Smooth muscle cell of the brain vasculature (primary cell): ENCODE measurements at regions not wholly inside any gene's neighbourhood (a gene's known extent, or its start where the extent isn't known, plus 50 kb on each side); places are given as distances from the start of the nearest gene placed in this dataset.

Source experiments
- DNase-seq: peaks from one replicate; pipeline ENCODE4 v3.0.0-alpha.2; 2012; ENCODE audit warnings: low read depth, low spot score

DNA sequence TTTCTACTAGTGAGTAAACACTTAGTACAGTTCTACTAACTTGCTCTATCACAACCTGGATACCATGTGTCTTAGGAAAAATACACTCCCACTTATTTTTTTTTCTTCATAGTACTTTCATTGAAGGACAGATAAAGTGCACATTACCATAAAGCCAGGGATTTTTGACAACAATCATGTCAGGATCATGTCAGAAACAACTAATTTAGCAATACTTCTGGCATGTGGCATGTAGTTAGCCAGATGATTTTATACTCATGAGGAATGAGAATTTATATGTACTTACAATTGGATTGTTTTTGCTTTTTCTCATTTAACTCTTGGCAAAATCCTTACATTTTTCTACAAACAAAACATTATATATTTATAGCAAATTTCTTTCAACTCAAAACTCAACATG lies 630.7 kb upstream of the GRM3 start:
- no peak for DNase-seq

DNA sequence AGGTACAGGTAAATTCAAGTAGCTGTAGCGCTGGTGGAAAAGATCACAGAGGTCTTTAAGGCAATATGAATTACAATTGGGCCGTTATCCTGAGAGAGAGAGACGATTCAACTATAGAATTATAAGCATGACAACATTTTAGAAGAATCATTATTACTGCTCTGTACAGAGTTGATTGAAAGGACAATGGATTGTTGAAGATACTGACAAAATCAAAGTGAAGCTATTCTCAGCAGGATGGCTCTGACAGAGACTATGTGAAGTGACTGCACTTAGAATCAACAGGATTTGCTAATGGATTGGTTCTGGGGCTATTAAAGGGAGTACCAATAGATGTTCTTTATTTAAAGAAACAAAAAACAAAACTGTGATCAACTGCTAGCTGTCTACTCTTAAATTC lies 634.8 kb upstream of the GRM3 start:
- no peak for DNase-seq

GRCh38 chr7:86006909-86007308 lies 636.8 kb upstream of the GRM3 start:
- no peak for DNase-seq

DNA sequence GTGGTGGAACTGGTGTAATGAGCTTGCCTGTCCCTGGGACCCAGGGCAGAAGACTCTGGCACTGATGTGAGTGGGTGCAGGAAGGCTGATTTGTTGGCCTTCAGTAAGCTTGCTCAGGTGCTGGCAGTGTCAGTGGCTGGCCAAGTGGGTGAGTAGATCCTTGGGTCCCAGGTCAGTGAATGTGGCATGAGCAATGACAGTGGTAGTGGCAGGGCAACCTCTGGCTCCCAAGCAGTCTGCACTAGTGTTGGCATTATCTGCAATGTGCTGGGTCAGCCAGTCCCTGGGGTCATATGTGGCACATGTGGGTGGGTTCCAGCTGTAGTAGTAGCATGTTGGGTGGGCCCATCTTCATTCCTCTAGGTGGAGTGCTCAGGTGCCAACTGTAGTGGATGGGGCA lies 640.9 kb upstream of the GRM3 start:
- DNase-seq: no peak

- no peak for DNase-seq
These were observed 646.2 kb upstream of the GRM3 start for GRCh38 chr7:85997515-85997914.

DNA sequence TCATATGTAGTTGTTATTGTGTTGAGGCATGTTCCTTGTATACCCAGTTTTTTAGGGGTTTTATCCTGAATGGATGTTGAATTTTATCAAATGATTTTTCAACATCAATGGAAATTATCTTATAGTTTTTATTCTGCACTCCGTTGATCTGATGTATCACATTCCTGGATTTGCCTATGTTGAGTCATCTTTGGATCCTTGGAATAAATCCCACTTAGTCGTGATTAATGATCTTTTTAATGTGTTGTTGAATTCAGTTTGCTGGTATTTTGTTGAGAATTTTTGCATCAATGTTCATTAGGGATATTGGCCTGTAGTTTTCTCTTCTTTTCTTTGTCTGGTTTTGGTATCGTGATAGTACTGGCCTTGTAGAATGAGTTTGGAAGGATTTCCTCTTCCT lies 648.6 kb upstream of the GRM3 start:
- DNase-seq: no peak

- DNase-seq: no peak
These were observed 663.0 kb upstream of the GRM3 start for GRCh38 chr7:85980740-85981139.

DNA sequence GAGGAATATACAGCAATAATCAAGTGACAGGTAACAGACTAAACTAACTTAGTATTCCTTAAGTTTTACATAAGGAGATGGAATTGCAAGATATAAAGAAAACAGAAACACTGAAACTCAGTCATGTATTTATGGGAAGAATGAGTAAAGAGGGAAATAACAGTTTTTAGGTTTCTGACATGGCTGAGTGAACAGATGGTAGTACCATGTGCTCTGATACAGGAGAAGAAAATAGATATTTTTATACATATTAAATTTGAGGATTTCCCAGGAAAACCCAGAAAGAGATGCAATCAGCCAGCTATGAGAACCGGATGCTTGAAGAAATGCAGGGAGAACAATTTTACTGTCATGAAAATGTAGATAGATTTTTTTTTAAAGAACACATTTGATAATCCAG lies 669.5 kb upstream of the GRM3 start:
- no peak for DNase-seq

DNA sequence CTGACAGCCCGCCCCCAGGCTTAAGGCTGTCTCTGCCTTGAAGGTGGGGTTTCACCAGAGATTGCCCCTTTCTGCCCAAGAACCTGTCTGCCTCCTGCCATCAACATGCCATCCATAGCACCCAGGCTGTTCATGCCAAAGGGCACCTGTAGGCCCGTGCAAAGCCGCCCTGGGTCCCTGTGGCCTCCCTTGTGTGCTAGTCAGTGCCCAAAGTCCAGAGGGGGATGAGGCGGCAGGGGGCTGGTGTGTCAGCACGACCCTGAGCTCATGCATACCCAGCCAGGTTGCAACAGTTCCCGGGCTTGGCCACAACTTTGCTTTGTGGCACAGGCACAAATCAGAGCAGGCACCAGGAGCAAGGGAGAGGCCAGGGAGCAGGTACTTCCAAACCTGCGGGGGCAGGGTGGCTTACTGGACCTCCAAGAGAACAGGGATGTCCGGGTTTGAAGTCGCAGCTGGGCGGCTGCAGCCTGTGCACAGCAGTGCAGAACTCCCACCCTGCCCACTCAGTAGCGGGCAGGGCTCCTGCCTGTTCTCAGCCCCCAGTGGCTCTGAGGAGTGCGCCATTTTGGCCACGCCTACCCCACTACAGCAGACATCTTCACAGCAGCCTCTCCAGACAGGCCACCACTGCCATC lies 671.1 kb upstream of the GRM3 start:
- no peak for DNase-seq

DNA sequence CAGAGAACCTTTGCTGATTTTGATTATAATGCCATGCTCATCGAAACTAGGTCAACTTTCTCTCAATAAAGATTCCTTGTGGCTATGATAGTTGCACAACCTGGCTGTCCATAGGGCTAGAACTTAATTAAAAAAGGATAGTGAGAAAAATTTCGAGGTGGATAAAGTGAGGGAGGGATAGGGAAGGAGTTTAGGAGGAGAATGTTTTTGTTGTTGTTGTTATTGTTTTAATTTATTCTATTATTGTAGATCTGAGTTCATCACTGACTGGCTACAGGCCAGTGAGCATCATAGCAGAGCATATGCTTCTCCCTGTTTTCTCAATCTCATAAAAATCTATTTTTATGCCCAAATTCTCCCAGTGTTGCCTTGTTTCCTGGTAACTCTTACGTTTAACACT lies 688.7 kb upstream of the GRM3 start:
- DNase-seq: no peak

DNA sequence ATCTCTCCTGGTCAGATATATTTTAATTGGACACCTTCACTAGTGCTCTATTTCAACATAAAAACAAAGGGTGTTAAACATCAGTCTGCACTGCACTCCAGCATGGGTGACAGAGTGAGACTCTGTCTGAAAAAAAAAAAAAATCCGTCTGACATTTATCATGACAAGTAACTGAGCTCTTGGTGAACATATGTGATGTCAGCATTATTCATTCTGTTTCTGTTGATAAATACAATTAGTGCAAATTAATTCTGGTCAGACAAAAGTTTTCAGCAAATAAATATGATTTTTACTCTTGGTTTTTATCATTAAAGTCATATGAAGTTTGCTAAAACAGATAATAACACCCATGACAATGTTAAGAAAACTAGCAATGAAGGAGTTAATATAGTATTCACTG lies 692.8 kb upstream of the GRM3 start:
- DNase-seq: no peak

DNA sequence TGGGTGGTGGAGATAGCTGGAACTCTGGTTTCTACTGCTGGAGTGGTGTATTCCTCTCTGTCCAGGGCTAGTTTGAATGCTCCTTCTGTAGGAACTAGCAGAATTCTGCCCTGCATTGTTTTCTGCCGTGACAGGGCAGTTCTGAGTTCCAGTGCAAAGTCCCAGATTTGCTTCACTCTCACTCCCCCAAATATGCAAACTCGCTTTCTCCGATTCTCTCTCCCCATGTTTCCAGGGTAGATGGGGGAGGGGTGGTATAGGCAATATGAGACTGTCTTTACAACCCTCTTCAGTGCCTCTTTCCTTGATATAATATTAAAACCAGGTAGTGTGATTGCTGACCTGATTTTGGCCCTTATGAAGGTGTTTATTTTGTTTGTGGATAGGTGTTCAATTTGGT lies 693.3 kb upstream of the GRM3 start:
- no peak for DNase-seq

DNA sequence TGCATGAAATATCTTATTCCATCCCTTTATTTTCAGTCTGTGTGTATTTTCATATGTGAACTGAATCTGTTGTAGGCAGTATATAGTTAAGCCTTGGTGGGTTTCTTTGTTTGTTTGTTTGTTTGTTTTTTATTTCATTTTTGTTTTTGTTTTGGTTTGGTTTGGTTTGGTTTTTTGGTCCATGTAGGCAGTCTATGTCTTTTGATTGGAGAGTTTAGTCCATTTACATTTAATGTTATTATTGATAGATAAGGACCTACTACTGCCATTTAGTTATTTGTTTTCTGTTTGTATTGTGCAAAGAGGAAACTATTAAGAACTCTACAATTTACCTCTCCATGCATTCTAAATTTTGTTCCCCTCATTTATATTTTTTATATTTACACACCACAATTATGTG lies 695.9 kb upstream of the GRM3 start:
- no peak for DNase-seq

DNA sequence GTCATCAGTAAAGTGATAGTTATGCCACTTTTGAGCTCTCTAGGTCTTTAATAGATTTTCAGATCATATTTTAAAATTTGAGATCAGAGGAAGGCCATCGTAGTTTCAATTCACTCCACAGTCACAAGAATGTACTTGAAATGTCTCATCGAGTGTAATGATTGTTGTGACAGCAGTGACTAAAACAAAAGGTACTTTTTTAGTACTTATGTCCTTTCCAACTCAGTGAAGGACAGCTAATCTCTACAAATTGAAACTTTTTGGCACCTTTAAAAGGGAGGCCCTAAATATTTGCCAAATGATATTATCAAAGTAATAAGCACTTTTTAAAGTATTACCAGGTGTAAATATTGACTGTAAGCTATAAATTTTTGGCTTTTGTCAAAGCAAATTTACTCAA lies 702.9 kb upstream of the GRM3 start:
- no peak for DNase-seq

GRCh38 chr7:85931919-85932318 lies 711.8 kb upstream of the GRM3 start:
- DNase-seq: no peak

- DNase-seq: no peak
These were observed 715.2 kb upstream of the GRM3 start for GRCh38 chr7:85928500-85928899.

GRCh38 chr7:85927226-85927625 lies 716.5 kb upstream of the GRM3 start:
- DNase-seq: no peak

DNA sequence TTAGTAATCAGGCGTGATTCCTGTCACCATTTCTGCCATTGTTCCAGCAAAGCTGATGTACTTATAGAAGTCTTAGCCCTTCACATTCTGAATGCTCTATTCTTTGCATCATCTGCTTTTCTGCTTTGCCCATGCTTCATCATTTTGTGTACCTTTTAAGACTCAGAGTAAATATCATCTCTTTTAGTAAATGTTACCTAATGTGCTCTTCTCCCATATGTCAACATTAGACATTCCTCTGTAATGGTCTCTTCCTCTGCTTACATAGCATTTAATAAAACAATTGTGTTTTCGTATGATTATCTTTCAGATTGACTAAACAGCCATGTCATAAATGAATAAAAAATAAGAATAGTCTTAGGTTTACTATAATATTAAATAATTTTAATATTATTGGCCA lies 719.6 kb upstream of the GRM3 start:
- no peak for DNase-seq

DNA sequence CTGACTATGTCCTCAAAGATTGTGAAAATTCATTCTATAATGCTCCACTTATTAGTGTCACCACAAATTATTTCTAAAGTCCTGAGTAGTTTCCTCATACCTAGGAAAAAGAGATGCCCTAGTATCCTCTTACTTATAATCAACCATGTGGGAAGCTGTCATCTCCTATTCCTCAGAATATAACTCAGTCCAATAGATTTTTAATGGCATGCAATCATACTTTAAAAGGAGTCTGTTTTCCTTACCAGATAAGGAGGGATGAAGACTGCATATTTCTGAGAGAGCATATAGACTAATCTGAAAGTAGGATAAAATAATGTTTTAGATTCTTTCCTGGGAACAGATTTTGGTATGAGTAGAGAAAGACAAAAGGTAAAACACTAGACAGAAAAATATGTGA lies 727.7 kb upstream of the GRM3 start:
- DNase-seq: no peak

DNA sequence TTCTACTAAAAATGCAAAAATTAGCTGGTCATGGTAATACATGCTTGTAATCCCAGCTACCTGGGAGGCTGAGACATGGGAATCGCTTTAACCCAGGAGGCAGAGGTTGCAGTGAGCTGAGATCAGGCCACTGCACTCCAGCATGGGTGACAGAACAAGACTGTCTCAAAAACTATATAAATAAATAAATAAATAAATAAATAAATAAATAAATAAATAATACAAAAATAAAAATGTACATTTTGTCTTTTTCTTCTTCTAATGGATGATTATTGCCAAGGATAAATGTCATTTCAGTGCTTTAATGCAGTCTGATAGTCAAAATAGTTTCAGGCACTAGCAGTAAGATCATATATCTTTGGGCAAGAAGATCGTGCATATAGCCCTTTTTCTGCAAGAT lies 727.6 kb upstream of the SEMA3D start:
- DNase-seq: no peak

- DNase-seq: no peak
These were observed 721.2 kb upstream of the SEMA3D start for GRCh38 chr7:85908051-85908450.

DNA sequence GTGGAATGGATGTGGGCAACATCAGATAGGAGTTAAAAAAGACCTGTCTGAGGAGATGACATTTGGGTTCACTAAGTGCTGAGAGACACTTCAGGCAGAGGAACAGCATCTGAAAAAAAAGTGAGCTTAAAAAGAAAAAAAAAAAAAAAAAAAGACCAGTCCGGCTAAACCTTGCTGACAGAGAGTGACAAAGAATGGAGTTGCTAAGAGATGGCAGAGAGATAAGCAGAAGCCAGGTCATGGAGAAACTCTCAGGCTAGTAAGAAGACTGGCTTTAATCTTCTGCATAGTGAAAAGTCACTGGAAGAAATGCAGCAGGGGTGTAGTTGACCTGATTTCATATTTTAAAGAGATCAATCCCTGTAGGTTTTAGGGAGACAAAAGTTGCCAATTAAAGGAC lies 711.1 kb upstream of the SEMA3D start:
- no peak for DNase-seq

- no peak for DNase-seq
These were observed 709.7 kb upstream of the SEMA3D start for GRCh38 chr7:85896531-85896930.

- no peak for DNase-seq
These were observed 709.0 kb upstream of the SEMA3D start for GRCh38 chr7:85895835-85896234.
